Activated CD4-positive, alpha-beta T cell treated with anti-CD3 and anti-CD28 coated beads, Interleukin-2, Interleukin-6, amounts not matched to agents 100 ng/mL and 50 ng/mL, durations not matched to agents 16 hours and 8 hours (primary cell): ENCODE measurements at regions not wholly inside any gene's neighbourhood (a gene's known extent, or its start where the extent isn't known, plus 50 kb on each side); places are given as distances from the start of the nearest gene placed in this dataset.

Experiments
- DNase-seq: peaks from one replicate; pipeline ENCODE4 v3.0.0-alpha.2; 2020

- no peak for DNase-seq
These were observed 517.5 kb downstream of the PLPP3 start for GRCh38 chr1:56061824-56062223.

- no peak for DNase-seq
These were observed 518.5 kb downstream of the PLPP3 start for GRCh38 chr1:56060906-56061305.

GRCh38 chr1:56057466-56058405, 521.6 kb downstream of the PLPP3 start:
- no peak for DNase-seq

- DNase-seq, result no peak
These were observed 522.7 kb downstream of the PLPP3 start for GRCh38 chr1:56056438-56057287.

- DNase-seq, result no peak
These were observed 524.4 kb downstream of the PLPP3 start for GRCh38 chr1:56054959-56055358.

- DNase-seq, result no peak
These were observed 527.3 kb downstream of the PLPP3 start for GRCh38 chr1:56052041-56052440.

GRCh38 chr1:56050911-56051310, 528.5 kb downstream of the PLPP3 start:
- no peak for DNase-seq

- DNase-seq, result no peak
These were observed 533.9 kb downstream of the PLPP3 start for GRCh38 chr1:56045477-56045876.

- no peak for DNase-seq
These were observed 534.3 kb downstream of the PLPP3 start for GRCh38 chr1:56045062-56045461.

- DNase-seq, result no peak
These were observed 542.9 kb downstream of the PLPP3 start for GRCh38 chr1:56036479-56036878.

GRCh38 chr1:56034847-56035481, 544.4 kb downstream of the PLPP3 start:
- DNase-seq, result no peak

GRCh38 chr1:56034222-56034621, 545.1 kb downstream of the PLPP3 start:
- no peak for DNase-seq

- DNase-seq, result no peak
These were observed 545.9 kb downstream of the PLPP3 start for GRCh38 chr1:56033321-56034037.

GRCh38 chr1:56032096-56032676, 547.2 kb downstream of the PLPP3 start:
- no peak for DNase-seq

GRCh38 chr1:56031001-56031400, 548.4 kb downstream of the PLPP3 start:
- DNase-seq, result no peak

- DNase-seq, result no peak
These were observed 549.9 kb downstream of the PLPP3 start for GRCh38 chr1:56029319-56030003.

- DNase-seq, result no peak
These were observed 550.5 kb downstream of the PLPP3 start for GRCh38 chr1:56028911-56029310.

- no peak for DNase-seq
These were observed 551.1 kb downstream of the PLPP3 start for GRCh38 chr1:56028244-56028643.

- DNase-seq, result no peak
These were observed 553.4 kb downstream of the PLPP3 start for GRCh38 chr1:56025942-56026341.

GRCh38 chr1:56024155-56024554, 555.2 kb downstream of the PLPP3 start:
- no peak for DNase-seq

GRCh38 chr1:56019922-56020321, 559.4 kb downstream of the PLPP3 start:
- no peak for DNase-seq

GRCh38 chr1:56019472-56019871, 559.9 kb downstream of the PLPP3 start:
- no peak for DNase-seq
